GM23338 (cell line): ENCODE measurements at regions not wholly inside any gene's neighbourhood (a gene's known extent, or its start where the extent isn't known, plus 50 kb on each side); places are given as distances from the start of the nearest gene placed in this dataset.
A peak's percentile ranks its signal among the peaks of the same experiment; 100 is the strongest.

ENCODE experiments used
- ATAC-seq: fragments of 200-7000 bp; cut with Tn5 transposase; 3 replicates; pipeline ENCODE4 v1.9.1; 2020
- DNase-seq: peaks from one replicate; pipeline ENCODE4 v3.0.0-alpha.2; 2015; ENCODE audit warnings: low spot score
- H2AFZ ChIP-seq: fragments of 200-600 bp; sonication (generic); 2 replicates; pipeline ENCODE4 v1.8.0; 2016; ENCODE audit warnings: antibody characterized with exemption, mild to moderate bottlenecking, moderate library complexity
- H3F3A ChIP-seq: fragments of 200-600 bp; sonication (generic); replicated peaks from 2 replicates; pipeline ENCODE4 v1.8.0; 2017; ENCODE audit warnings: antibody characterized with exemption, mixed run types, low read depth
- H3K27ac ChIP-seq: fragments of 200-600 bp; sonication (generic); 2 replicates; pipeline ENCODE4 v1.6.1; 2016; ENCODE audit warnings: low read depth
- H3K27me3 ChIP-seq: fragments of 200-600 bp; sonication (generic); 2 replicates; pipeline ENCODE4 v1.8.0; 2016; ENCODE audit warnings: mild to moderate bottlenecking, mixed run types, moderate library complexity; ENCODE audit not compliant: insufficient read depth
- H3K36me3 ChIP-seq: fragments of 200-600 bp; sonication (generic); 2 replicates; pipeline ENCODE4 v1.8.0; 2016; ENCODE audit warnings: mild to moderate bottlenecking; ENCODE audit not compliant: insufficient read depth
- H3K4me1 ChIP-seq: fragments of 200-600 bp; sonication (generic); 2 replicates; pipeline ENCODE4 v1.8.0; 2016; ENCODE audit warnings: mild to moderate bottlenecking, moderate library complexity; ENCODE audit not compliant: insufficient read depth
- H3K4me2 ChIP-seq: fragments of 200-600 bp; sonication (generic); 2 replicates; pipeline ENCODE4 v1.7.1; 2017; ENCODE audit warnings: mixed run types
- H3K4me3 ChIP-seq: fragments of 200-600 bp; sonication (generic); 2 replicates; pipeline ENCODE4 v1.6.1; 2016; ENCODE audit warnings: mixed run types
- H3K79me2 ChIP-seq: fragments of 200-600 bp; sonication (generic); replicated peaks from 2 replicates; pipeline ENCODE4 v1.8.0; 2017; ENCODE audit warnings: mild to moderate bottlenecking; ENCODE audit not compliant: insufficient read depth
- H3K9me2 ChIP-seq: fragments of 200-600 bp; sonication (generic); 2 replicates; pipeline ENCODE4 v1.8.0; 2017; ENCODE audit not compliant: insufficient read depth
- H4K20me1 ChIP-seq: fragments of 200-600 bp; sonication (generic); replicated peaks from 2 replicates; pipeline ENCODE4 v1.8.0; 2017; ENCODE audit warnings: mild to moderate bottlenecking; ENCODE audit not compliant: insufficient read depth
- H3K27ac Mint-ChIP-seq: 2 replicates; pipeline ENCODE4 v1.8.0; 2020; ENCODE audit warnings: inconsistent platforms, mild to moderate bottlenecking, moderate library complexity, mixed read lengths
- H3K27me3 Mint-ChIP-seq: 3 replicates; pipeline ENCODE4 v1.8.0; 2022; ENCODE audit warnings: low read depth, mild to moderate bottlenecking, moderate library complexity, mixed read lengths, inconsistent platforms; ENCODE audit not compliant: insufficient read depth, poor library complexity
- H3K36me3 Mint-ChIP-seq: 3 replicates; pipeline ENCODE4 v1.8.0; 2021; ENCODE audit warnings: low read depth, mild to moderate bottlenecking, inconsistent platforms, moderate library complexity, mixed read lengths
- H3K4me1 Mint-ChIP-seq: 3 replicates; pipeline ENCODE4 v1.8.0; 2020; ENCODE audit warnings: mild to moderate bottlenecking, inconsistent platforms, mixed read lengths
- H3K4me3 Mint-ChIP-seq: 3 replicates; pipeline ENCODE4 v1.8.0; 2021; ENCODE audit warnings: moderate library complexity, mild to moderate bottlenecking, inconsistent platforms, mixed read lengths
- H3K9me3 Mint-ChIP-seq: 3 replicates; pipeline ENCODE4 v1.8.0; 2020; ENCODE audit warnings: moderate library complexity, mild to moderate bottlenecking, inconsistent platforms, mixed read lengths
- CREB1 ChIP-seq: fragments of 250-450 bp; sonication (Bioruptor Pico); IDR thresholded peaks from 2 replicates; pipeline ENCODE4 v1.5.0; 2020; ENCODE audit warnings: low read depth, mild to moderate bottlenecking, moderate library complexity
- CTCF ChIP-seq, 2 experiments: fragments of 200-600 bp in 1 of 2; sonication (generic) in 1 of 2; conservative IDR thresholded peaks; 2 replicates each; pipeline versions ENCODE4 v1.5.1 to v1.6.1; 2016 to 2017; ENCODE audit warnings: antibody characterized with exemption in 2 of 2, low read depth in 2 of 2, mild to moderate bottlenecking in 2 of 2, moderate library complexity in 1 of 2
- EZH2 ChIP-seq: fragments of 200-600 bp; sonication (generic); IDR thresholded peaks from one replicate; pipeline ENCODE4 v1.8.0; 2017; ENCODE audit warnings: antibody characterized with exemption, mild to moderate bottlenecking, low read depth; ENCODE audit not compliant: unreplicated experiment
- EZH2phosphoT487 ChIP-seq: fragments of 200-600 bp; sonication (generic); IDR thresholded peaks from one replicate; pipeline ENCODE4 v1.8.1; 2018; ENCODE audit warnings: antibody characterized with exemption; ENCODE audit not compliant: unreplicated experiment
- JUNB ChIP-seq: IDR thresholded peaks from one replicate; pipeline ENCODE4 v1.6.1; 2016; ENCODE audit warnings: antibody characterized with exemption; ENCODE audit not compliant: unreplicated experiment
- NANOG ChIP-seq: IDR thresholded peaks from 2 replicates; pipeline ENCODE4 v1.6.1; 2016; ENCODE audit warnings: antibody characterized with exemption, borderline replicate concordance
- POLR2AphosphoS5 ChIP-seq: IDR thresholded peaks from 2 replicates; pipeline ENCODE4 v1.6.1; 2016; ENCODE audit warnings: antibody characterized with exemption, low read depth
- STAT1 ChIP-seq: IDR thresholded peaks from one replicate; pipeline ENCODE4 v1.6.1; 2016; ENCODE audit warnings: antibody characterized with exemption; ENCODE audit not compliant: unreplicated experiment
- ZNF331 ChIP-seq: fragments of 250-450 bp; sonication (Bioruptor Pico); IDR thresholded peaks from 2 replicates; pipeline ENCODE4 v1.5.0; 2020; ENCODE audit warnings: low read depth, mild to moderate bottlenecking, moderate library complexity
- TF ChIP-seq, protein P1 (sequence below): IDR thresholded peaks from 2 replicates; pipeline ENCODE4 v1.6.1; 2016; ENCODE audit warnings: antibody characterized with exemption
- TF ChIP-seq, protein P2 (sequence below): fragments of 250-450 bp; sonication (Bioruptor Pico); IDR thresholded peaks from 2 replicates; pipeline ENCODE4 v1.5.0; 2020; ENCODE audit warnings: mild to moderate bottlenecking, moderate library complexity

GRCh38 chr12:94795520-94795919 is 145.2 kb upstream of the TMCC3 start (continued):
- TF ChIP-seq CTCF (conservative IDR thresholded peaks at IDR 0.05; ENCODE audit: low read depth in 2 of 2) = no peak
- TF ChIP-seq JUNB = no peak

GRCh38 chr12:94795044-94795443 is 144.7 kb upstream of the TMCC3 start:
- H3K27ac Mint-ChIP-seq = no peak overlapping the region

DNA sequence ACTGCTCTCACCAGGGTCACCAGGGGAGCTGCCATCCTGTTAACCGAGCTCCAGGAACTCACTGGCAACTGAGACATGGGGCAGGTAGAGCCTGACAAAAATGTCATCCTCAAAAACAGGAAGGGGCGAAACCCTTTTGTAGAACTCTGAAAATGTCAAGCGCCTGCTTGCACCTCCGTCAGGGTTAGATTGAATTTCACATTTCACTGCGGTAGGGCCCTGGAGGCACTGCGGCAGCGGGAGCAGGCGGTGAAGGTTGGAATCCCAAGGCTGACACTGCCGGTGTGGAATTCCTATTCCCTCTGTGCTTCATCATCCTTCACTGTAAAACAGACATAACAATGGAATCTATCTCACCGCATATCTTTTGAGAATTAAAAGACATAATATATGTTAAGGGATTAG is 142.8 kb upstream of the TMCC3 start:
- H4K20me1 ChIP-seq = no peaks in the 10 kb centered on the region
- no peak overlapping the region; the same call in 1 of the 2 replicates for H3K27ac ChIP-seq
- Mint-ChIP-seq H3K9me3 (no peaks in the 10 kb centered on the region), H3K27me3 (peaks cover 3% of the 10 kb centered on the region), H3K36me3 (no peaks in the 10 kb centered on the region), H3K4me3 (no peak overlapping the region), H3K4me1 (peaks cover 20% of the 10 kb centered on the region), H3K27ac (no peak overlapping the region)
- no peaks in the 10 kb centered on the region for H3K36me3 ChIP-seq
- no peaks in the 10 kb centered on the region for H3K27me3 ChIP-seq
- H3K79me2 ChIP-seq = no peaks in the 10 kb centered on the region
- H2AFZ ChIP-seq = peak overlapping the region; percentile 3; the same call in 1 of the 2 replicates
- DNase-seq = peak; percentile 40
- H3K4me3 ChIP-seq = no peak overlapping the region
- H3K4me1 ChIP-seq = no peaks in the 10 kb centered on the region
- no peaks in the 10 kb centered on the region for H3K9me2 ChIP-seq
- no peaks in the 10 kb centered on the region for H3F3A ChIP-seq
- H3K4me2 ChIP-seq = no peak overlapping the region
- ATAC-seq = peak; percentile 71
- no peak for TF ChIP-seq NANOG
- TF ChIP-seq CREB1 (CRISPR knock-in tag) = no peak
- no peak for TF ChIP-seq ZNF331
- no peak for TF ChIP-seq EZH2phosphoT487
- TF ChIP-seq JUNB = no peak
- no peak for TF ChIP-seq POLR2AphosphoS5
- TF ChIP-seq, protein P1, sequence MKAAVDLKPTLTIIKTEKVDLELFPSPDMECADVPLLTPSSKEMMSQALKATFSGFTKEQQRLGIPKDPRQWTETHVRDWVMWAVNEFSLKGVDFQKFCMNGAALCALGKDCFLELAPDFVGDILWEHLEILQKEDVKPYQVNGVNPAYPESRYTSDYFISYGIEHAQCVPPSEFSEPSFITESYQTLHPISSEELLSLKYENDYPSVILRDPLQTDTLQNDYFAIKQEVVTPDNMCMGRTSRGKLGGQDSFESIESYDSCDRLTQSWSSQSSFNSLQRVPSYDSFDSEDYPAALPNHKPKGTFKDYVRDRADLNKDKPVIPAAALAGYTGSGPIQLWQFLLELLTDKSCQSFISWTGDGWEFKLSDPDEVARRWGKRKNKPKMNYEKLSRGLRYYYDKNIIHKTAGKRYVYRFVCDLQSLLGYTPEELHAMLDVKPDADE = no peak
- TF ChIP-seq, protein P2, sequence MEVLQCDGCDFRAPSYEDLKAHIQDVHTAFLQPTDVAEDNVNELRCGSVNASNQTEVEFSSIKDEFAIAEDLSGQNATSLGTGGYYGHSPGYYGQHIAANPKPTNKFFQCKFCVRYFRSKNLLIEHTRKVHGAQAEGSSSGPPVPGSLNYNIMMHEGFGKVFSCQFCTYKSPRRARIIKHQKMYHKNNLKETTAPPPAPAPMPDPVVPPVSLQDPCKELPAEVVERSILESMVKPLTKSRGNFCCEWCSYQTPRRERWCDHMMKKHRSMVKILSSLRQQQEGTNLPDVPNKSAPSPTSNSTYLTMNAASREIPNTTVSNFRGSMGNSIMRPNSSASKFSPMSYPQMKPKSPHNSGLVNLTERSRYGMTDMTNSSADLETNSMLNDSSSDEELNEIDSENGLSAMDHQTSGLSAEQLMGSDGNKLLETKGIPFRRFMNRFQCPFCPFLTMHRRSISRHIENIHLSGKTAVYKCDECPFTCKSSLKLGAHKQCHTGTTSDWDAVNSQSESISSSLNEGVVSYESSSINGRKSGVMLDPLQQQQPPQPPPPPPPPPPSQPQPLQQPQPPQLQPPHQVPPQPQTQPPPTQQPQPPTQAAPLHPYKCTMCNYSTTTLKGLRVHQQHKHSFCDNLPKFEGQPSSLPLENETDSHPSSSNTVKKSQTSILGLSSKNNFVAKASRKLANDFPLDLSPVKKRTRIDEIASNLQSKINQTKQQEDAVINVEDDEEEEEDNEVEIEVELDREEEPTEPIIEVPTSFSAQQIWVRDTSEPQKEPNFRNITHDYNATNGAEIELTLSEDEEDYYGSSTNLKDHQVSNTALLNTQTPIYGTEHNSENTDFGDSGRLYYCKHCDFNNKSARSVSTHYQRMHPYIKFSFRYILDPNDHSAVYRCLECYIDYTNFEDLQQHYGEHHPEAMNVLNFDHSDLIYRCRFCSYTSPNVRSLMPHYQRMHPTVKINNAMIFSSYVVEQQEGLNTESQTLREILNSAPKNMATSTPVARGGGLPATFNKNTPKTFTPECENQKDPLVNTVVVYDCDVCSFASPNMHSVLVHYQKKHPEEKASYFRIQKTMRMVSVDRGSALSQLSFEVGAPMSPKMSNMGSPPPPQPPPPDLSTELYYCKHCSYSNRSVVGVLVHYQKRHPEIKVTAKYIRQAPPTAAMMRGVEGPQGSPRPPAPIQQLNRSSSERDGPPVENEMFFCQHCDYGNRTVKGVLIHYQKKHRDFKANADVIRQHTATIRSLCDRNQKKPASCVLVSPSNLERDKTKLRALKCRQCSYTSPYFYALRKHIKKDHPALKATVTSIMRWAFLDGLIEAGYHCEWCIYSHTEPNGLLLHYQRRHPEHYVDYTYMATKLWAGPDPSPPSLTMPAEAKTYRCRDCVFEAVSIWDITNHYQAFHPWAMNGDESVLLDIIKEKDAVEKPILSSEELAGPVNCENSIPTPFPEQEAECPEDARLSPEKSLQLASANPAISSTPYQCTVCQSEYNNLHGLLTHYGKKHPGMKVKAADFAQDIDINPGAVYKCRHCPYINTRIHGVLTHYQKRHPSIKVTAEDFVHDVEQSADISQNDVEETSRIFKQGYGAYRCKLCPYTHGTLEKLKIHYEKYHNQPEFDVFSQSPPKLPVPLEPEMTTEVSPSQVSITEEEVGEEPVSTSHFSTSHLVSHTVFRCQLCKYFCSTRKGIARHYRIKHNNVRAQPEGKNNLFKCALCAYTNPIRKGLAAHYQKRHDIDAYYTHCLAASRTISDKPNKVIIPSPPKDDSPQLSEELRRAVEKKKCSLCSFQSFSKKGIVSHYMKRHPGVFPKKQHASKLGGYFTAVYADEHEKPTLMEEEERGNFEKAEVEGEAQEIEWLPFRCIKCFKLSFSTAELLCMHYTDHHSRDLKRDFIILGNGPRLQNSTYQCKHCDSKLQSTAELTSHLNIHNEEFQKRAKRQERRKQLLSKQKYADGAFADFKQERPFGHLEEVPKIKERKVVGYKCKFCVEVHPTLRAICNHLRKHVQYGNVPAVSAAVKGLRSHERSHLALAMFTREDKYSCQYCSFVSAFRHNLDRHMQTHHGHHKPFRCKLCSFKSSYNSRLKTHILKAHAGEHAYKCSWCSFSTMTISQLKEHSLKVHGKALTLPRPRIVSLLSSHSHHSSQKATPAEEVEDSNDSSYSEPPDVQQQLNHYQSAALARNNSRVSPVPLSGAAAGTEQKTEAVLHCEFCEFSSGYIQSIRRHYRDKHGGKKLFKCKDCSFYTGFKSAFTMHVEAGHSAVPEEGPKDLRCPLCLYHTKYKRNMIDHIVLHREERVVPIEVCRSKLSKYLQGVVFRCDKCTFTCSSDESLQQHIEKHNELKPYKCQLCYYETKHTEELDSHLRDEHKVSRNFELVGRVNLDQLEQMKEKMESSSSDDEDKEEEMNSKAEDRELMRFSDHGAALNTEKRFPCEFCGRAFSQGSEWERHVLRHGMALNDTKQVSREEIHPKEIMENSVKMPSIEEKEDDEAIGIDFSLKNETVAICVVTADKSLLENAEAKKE = no peak
- TF ChIP-seq STAT1 = no peak

More at GRCh38 chr12:94795044-94795443, 144.7 kb upstream of the TMCC3 start:
- Histone ChIP-seq H4K20me1 (no peaks in the 10 kb centered on the region), H3K4me2 (no peak overlapping the region), H3K79me2 (no peaks in the 10 kb centered on the region), H3K36me3 (no peaks in the 10 kb centered on the region), H3F3A (no peaks in the 10 kb centered on the region), H3K4me3 (no peak overlapping the region), H3K27ac (peak overlapping the region; percentile 78; the same call in 1 of the 2 replicates), H3K4me1 (no peaks in the 10 kb centered on the region), H3K9me2 (no peaks in the 10 kb centered on the region), H2AFZ (peak overlapping the region; percentile 28; the same call in 1 of the 2 replicates), H3K27me3 (no peaks in the 10 kb centered on the region)
- Mint-ChIP-seq H3K9me3 (no peaks in the 10 kb centered on the region), H3K4me1 (peaks cover 20% of the 10 kb centered on the region), H3K27me3 (peaks cover 3% of the 10 kb centered on the region), H3K36me3 (no peaks in the 10 kb centered on the region), H3K4me3 (no peak overlapping the region)
- TF ChIP-seq POLR2AphosphoS5 (no peak), ZNF331 (no peak), EZH2phosphoT487 (no peak), STAT1 (no peak), NANOG (no peak), CREB1 (CRISPR knock-in tag) (no peak), EZH2 (no peak)
- DNase-seq = no peak
- no peak for ATAC-seq
